HG02870 (cell line): ENCODE measurements at regions not wholly inside any gene's neighbourhood (a gene's known extent, or its start where the extent isn't known, plus 50 kb on each side); places are given as distances from the start of the nearest gene placed in this dataset.
"Not testable (repeated sequence)": the region's sequence is repeated elsewhere in the genome, so short reads cannot be mapped to it uniquely, and the experiment has no call there.

Experiments used
- ATAC-seq: cut with Tn5 transposase; IDR thresholded peaks from one replicate; pipeline ENCODE4 v1.9.1; 2021; ENCODE audit warnings: mild to moderate bottlenecking, moderate library complexity; ENCODE audit not compliant: unreplicated experiment

- not testable (repeated sequence) for ATAC-seq
Measured at GRCh38 chr16:21514474-21514840, 84.9 kb upstream of the METTL9 start.

- not testable (repeated sequence) for ATAC-seq
Measured at GRCh38 chr16:21516705-21517040, 82.7 kb upstream of the METTL9 start.

GRCh38 chr16:21517263-21517662 lies 82.1 kb upstream of the METTL9 start:
- not testable (repeated sequence) for ATAC-seq

GRCh38 chr16:21519361-21520133 lies 79.8 kb upstream of the METTL9 start:
- not testable (repeated sequence) for ATAC-seq

- peak; percentile 49 for ATAC-seq
Measured at GRCh38 chr16:21520134-21521047, 79.0 kb upstream of the METTL9 start.

GRCh38 chr16:21521048-21521389 lies 78.4 kb upstream of the METTL9 start:
- ATAC-seq, result not testable (repeated sequence)

- ATAC-seq, result not testable (repeated sequence)
Measured at GRCh38 chr16:21521390-21522143, 77.8 kb upstream of the METTL9 start.

GRCh38 chr16:21522846-21523245 lies 76.5 kb upstream of the METTL9 start:
- not testable (repeated sequence) for ATAC-seq

- no peak for ATAC-seq
Measured at GRCh38 chr16:21523411-21524067, 75.8 kb upstream of the METTL9 start.

- ATAC-seq, result no peak
Measured at GRCh38 chr16:21524068-21524751, 75.2 kb upstream of the METTL9 start.

GRCh38 chr16:21524752-21525028 lies 74.7 kb upstream of the METTL9 start:
- ATAC-seq, result not testable (repeated sequence)

GRCh38 chr16:21525029-21525895 lies 74.1 kb upstream of the METTL9 start:
- not testable (repeated sequence) for ATAC-seq

- ATAC-seq, result not testable (repeated sequence)
Measured at GRCh38 chr16:21525956-21526922, 73.1 kb upstream of the METTL9 start.

- ATAC-seq, result no peak
Measured at GRCh38 chr16:21526923-21527807, 72.2 kb upstream of the METTL9 start.

GRCh38 chr16:21529060-21529658 lies 70.2 kb upstream of the METTL9 start:
- ATAC-seq, result not testable (repeated sequence)

- not testable (repeated sequence) for ATAC-seq
Measured at GRCh38 chr16:21530729-21531383, 68.5 kb upstream of the METTL9 start.
